Fibroblast of lung (primary cell): ENCODE measurements at regions not wholly inside any gene's neighbourhood (a gene's known extent, or its start where the extent isn't known, plus 50 kb on each side); places are given as distances from the start of the nearest gene placed in this dataset.

Experiments
- EZH2 ChIP-seq: IDR thresholded peaks from 2 replicates; pipeline ENCODE4 v1.5.1; 2012; ENCODE audit warnings: low read length, control low read depth, mild to moderate bottlenecking; ENCODE audit errors: missing control alignments
- TF ChIP-seq, protein P1 (sequence below), 2 donors: IDR thresholded peaks in 1 of 2; conservative IDR thresholded peaks in 1 of 2; 1 replicate in 1 of 2; 2 replicates in 1 of 2; pipeline ENCODE4 v1.5.1; 2011 to 2012; ENCODE audit warnings: low read length in 2 of 2, control low read depth in 1 of 2, inconsistent platforms in 1 of 2, low read depth in 1 of 2, mild to moderate bottlenecking in 1 of 2

DNA sequence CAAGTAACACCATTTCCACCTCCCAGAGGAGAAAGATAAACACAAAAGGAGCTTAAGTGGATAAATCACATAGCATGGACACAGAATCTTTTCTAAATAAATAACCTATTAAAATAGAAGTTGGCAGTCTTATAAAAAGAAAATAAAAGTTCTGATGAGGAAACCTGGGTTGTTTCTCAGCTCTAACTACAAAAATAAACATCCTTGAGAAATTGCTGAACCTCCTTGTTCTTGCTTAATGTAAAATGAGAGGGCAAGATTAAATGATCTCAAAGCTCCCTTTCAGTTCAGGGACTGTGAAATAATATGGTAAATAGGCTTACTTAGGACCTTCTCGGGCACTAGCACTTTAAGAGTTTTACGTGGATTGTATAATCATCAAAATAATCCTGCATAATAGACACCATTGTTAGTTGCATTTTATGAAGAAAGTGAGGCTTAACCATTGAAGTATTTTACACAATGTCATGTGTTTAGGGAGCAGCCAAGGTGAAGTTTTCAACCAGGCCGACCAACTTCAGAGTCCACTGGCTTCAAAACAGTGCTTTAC is 214.0 kb upstream of the NOVA1 start:
- TF ChIP-seq EZH2, result no peak
- TF ChIP-seq, protein P1, sequence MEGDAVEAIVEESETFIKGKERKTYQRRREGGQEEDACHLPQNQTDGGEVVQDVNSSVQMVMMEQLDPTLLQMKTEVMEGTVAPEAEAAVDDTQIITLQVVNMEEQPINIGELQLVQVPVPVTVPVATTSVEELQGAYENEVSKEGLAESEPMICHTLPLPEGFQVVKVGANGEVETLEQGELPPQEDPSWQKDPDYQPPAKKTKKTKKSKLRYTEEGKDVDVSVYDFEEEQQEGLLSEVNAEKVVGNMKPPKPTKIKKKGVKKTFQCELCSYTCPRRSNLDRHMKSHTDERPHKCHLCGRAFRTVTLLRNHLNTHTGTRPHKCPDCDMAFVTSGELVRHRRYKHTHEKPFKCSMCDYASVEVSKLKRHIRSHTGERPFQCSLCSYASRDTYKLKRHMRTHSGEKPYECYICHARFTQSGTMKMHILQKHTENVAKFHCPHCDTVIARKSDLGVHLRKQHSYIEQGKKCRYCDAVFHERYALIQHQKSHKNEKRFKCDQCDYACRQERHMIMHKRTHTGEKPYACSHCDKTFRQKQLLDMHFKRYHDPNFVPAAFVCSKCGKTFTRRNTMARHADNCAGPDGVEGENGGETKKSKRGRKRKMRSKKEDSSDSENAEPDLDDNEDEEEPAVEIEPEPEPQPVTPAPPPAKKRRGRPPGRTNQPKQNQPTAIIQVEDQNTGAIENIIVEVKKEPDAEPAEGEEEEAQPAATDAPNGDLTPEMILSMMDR (conservative IDR thresholded peaks at IDR 0.05 in 1 of 2, IDR thresholded peaks at IDR 0.05 in 1 of 2; ENCODE audit: low read depth in 1 of 2, low read length in 2 of 2), result no peak
